Fibroblast of villous mesenchyme (primary cell): ENCODE measurements at regions not wholly inside any gene's neighbourhood (a gene's known extent, or its start where the extent isn't known, plus 50 kb on each side); places are given as distances from the start of the nearest gene placed in this dataset.

ENCODE experiments used
- DNase-seq: peaks from one replicate; pipeline ENCODE4 v3.0.0-alpha.2; 2010; ENCODE audit warnings: low read depth
- H3K4me3 ChIP-seq: 2 replicates; pipeline ENCODE4 v1.5.1; 2011; ENCODE audit warnings: low read depth, mild to moderate bottlenecking, low read length
- TF ChIP-seq, protein P1 (sequence below): IDR thresholded peaks from 2 replicates; pipeline ENCODE4 v1.5.1; 2012; ENCODE audit warnings: low read depth, mild to moderate bottlenecking, low read length; ENCODE audit not compliant: insufficient read depth

- TF ChIP-seq, protein P1, sequence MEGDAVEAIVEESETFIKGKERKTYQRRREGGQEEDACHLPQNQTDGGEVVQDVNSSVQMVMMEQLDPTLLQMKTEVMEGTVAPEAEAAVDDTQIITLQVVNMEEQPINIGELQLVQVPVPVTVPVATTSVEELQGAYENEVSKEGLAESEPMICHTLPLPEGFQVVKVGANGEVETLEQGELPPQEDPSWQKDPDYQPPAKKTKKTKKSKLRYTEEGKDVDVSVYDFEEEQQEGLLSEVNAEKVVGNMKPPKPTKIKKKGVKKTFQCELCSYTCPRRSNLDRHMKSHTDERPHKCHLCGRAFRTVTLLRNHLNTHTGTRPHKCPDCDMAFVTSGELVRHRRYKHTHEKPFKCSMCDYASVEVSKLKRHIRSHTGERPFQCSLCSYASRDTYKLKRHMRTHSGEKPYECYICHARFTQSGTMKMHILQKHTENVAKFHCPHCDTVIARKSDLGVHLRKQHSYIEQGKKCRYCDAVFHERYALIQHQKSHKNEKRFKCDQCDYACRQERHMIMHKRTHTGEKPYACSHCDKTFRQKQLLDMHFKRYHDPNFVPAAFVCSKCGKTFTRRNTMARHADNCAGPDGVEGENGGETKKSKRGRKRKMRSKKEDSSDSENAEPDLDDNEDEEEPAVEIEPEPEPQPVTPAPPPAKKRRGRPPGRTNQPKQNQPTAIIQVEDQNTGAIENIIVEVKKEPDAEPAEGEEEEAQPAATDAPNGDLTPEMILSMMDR: no peak
- no peak for DNase-seq
These were observed 326.6 kb downstream of the PHF14 start for GRCh38 chr7:11300241-11300640.

DNA sequence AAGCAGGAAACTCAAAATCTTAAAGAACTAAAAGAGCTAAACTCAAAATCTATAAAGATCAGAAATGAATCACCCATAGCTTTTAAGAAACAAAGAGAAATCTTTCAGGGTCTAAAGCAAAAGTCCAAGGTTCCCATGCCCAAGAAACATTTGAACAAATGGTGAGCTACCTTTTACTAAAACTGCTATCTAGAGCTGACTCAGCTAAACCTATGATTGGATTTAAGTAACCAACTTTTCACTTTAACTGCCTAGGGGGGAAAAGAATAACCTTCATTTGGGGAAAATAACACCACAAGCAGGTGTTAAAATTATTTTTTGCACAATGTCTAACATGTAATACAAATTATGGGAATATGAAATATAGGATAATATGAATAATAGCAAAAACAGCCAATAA lies 328.4 kb downstream of the PHF14 start:
- DNase-seq: no peak
- H3K4me3 ChIP-seq: no peak overlapping the region
- TF ChIP-seq, protein P1: no peak

More at GRCh38 chr7:11300241-11300640, 326.6 kb downstream of the PHF14 start:
- H3K4me3 ChIP-seq: no peak overlapping the region

DNA sequence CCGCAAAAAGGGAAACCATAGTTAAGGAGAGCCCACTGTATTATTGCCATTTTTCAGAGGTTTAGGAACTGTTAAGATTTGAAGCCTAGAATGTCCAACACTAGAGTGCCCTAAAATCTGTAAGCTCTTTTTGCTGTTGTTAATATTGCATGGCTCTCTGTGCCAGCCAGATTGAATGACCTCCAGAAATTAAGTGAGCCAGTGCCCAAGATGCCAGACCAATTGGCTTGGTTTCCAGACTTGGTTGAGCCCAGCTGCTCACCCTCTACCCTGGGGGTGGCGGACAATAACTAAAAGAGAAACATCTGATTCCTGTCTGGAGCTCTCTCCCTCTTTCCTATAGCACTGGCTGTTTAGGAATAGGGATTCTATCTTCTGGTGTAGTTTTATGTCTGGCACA lies 340.1 kb downstream of the PHF14 start:
- TF ChIP-seq, protein P1: no peak
- no peak for DNase-seq
- H3K4me3 ChIP-seq: no peak overlapping the region

DNA sequence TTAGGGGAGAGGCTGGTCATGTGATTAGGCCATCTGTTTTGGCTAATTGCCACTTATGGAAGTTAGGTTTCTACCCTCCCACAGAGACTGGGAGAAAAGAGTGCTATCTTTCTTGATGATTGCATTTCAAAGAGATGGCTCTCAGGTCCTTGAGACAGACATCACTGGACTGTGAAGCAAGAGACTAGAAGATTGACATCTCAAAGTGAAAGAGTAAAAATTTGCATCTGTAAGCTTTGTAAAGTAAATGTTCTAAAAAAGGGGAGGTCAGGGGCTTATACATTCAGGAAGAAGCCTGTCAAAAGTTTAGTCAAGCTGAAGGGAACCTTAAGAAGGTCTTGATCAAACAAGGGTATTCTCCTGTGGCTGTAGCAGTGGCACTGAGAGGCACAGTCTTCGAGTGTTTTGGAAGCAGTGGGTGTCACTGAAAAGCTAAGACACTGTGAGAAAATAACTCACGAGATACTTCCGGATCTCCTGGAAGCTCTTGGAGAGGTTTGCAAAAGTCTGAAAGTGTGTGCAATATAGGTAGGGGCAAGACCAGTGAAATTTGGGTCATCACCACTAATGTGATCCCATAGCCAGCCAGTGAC lies 342.1 kb downstream of the PHF14 start:
- TF ChIP-seq, protein P1: no peak
- no peak for DNase-seq
- H3K4me3 ChIP-seq: no peak overlapping the region

DNA sequence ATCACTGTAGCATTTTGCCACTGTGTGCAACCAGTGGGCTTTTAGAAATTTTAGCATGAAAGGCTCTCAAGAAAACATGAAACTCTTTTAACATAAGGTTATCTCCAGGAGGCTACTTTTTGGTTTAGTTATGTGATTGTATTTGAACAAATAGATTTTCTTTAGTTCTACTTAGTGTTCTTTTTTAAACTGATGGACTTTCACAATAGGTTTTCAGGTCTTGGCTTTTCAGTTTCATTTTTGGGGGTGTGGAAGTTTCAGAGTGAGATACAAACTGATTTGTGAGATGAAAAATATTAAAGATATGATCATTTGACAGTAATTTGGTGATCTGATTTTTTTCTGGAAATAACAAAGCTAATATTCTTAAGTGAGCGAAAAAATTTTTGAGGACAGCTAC lies 344.1 kb downstream of the PHF14 start:
- TF ChIP-seq, protein P1: no peak
- no peak for DNase-seq
- H3K4me3 ChIP-seq: no peak overlapping the region

DNA sequence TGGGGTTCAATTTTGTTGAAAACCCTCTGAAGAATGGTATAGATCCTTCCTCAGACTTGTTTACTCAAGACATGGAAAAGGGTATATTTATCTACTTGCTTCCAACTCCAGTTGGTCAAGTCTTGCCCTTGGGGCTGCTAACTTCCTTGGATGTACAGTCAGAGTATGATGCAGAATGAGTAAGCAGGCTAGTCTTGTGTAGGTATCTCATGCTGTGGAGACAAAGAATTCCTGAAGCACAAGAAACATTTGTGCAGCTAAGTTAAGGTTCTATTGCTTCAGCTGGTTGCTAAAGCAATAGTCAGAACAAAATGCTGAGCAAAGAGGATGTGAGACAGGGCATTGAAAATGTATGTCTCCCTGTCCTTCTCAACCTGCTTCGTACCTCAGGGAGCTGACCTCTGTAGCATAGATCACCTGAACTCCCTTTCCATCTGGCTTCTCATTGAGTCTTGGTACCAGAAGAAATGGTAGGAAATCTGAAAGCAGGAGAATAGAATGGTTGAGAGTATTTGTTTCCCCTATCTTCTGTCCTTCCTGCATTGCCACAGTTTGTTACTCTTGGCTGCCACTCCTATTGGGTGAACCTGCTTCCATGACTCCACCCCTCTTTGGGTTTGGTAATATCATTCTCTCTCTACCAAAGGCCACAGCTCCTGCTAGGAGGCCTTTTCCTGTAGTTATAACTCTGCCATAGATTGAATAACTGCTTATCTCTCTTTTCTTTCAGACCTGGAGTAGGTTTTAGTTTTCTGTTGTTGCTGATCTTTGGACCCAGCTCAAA lies 346.0 kb downstream of the PHF14 start:
- TF ChIP-seq, protein P1: no peak
- DNase-seq: no peak
- no peak overlapping the region for H3K4me3 ChIP-seq
